HEK293T (cell line): ENCODE measurements at regions not wholly inside any gene's neighbourhood (a gene's known extent, or its start where the extent isn't known, plus 50 kb on each side); places are given as distances from the start of the nearest gene placed in this dataset.

Source experiments
- ARNT ChIP-seq: fragments of 450-650 bp; IDR thresholded peaks from 2 replicates; pipeline ENCODE4 v1.6.1; 2017; ENCODE audit warnings: mild to moderate bottlenecking
- CTBP1 ChIP-seq: fragments of 450-650 bp; IDR thresholded peaks from 2 replicates; pipeline ENCODE4 v1.6.1; 2016; ENCODE audit warnings: borderline replicate concordance
- FOXA1 ChIP-seq: fragments of 450-650 bp; IDR thresholded peaks from 2 replicates; pipeline ENCODE4 v1.6.1; 2016; ENCODE audit warnings: mild to moderate bottlenecking
- FOXK2 ChIP-seq: fragments of 450-650 bp; IDR thresholded peaks from 2 replicates; pipeline ENCODE4 v1.6.1; 2016; ENCODE audit warnings: mild to moderate bottlenecking
- FOXM1 ChIP-seq: fragments of 450-650 bp; IDR thresholded peaks from 2 replicates; pipeline ENCODE4 v1.6.1; 2017; ENCODE audit warnings: mild to moderate bottlenecking, borderline replicate concordance
- HDGF ChIP-seq: fragments of 450-650 bp; IDR thresholded peaks from 2 replicates; pipeline ENCODE4 v1.6.1; 2017; ENCODE audit warnings: antibody characterized with exemption, borderline replicate concordance
- L3MBTL2 ChIP-seq: fragments of 450-650 bp; conservative IDR thresholded peaks from 2 replicates; pipeline ENCODE4 v1.6.1; 2016; ENCODE audit warnings: mild to moderate bottlenecking
- LEF1 ChIP-seq: fragments of 450-650 bp; IDR thresholded peaks from 2 replicates; pipeline ENCODE4 v1.6.1; 2017; ENCODE audit warnings: mild to moderate bottlenecking, borderline replicate concordance
- NFRKB ChIP-seq: fragments of 450-650 bp; IDR thresholded peaks from 2 replicates; pipeline ENCODE4 v1.6.1; 2016; ENCODE audit warnings: mild to moderate bottlenecking, moderate library complexity
- PKNOX1 ChIP-seq: fragments of 450-650 bp; IDR thresholded peaks from 2 replicates; pipeline ENCODE4 v1.6.1; 2016
- SP1 ChIP-seq: fragments of 450-650 bp; IDR thresholded peaks from 2 replicates; pipeline ENCODE4 v1.6.1; 2017
- SUZ12 ChIP-seq: fragments of 450-650 bp; IDR thresholded peaks from 2 replicates; pipeline ENCODE4 v1.6.1; 2016; ENCODE audit warnings: mild to moderate bottlenecking
- TARDBP ChIP-seq: fragments of 450-650 bp; IDR thresholded peaks from 2 replicates; pipeline ENCODE4 v1.6.1; 2016
- ZNF384 ChIP-seq: fragments of 450-650 bp; IDR thresholded peaks from 2 replicates; pipeline ENCODE4 v1.6.1; 2016

DNA sequence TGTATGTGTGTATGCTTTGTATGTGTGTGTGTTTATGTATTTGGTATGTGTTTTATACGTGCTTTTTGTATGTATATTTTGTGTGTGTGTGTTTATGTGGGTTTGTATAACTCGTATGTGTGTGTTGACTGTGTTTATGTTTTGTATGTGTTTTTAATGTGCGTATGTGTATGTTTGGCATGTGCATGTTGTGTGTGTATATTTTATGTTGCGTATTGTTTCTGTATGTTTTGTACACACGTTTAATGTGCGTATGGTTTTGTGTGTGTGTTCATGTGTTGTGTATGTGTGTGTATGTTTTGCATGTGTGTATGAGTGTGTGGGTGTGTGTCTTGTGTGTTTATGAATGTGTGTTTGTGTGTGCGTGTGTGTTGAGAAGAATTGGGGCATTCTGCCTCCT is 55.2 kb upstream of the NCK2 start:
- no peak for TF ChIP-seq NFRKB
- TF ChIP-seq SP1 = no peak
- TF ChIP-seq TARDBP = no peak
- no peak for TF ChIP-seq ZNF384
- TF ChIP-seq CTBP1 = no peak
- TF ChIP-seq SUZ12 = no peak
- TF ChIP-seq FOXM1 = no peak
- no peak for TF ChIP-seq PKNOX1
- TF ChIP-seq HDGF = no peak
- TF ChIP-seq ARNT = no peak
- no peak for TF ChIP-seq FOXK2
- no peak for TF ChIP-seq FOXA1
- no peak for TF ChIP-seq LEF1
- no peak for TF ChIP-seq L3MBTL2
